Coronary artery (tissue), 2 donors: ENCODE measurements at regions not wholly inside any gene's neighbourhood (a gene's known extent, or its start where the extent isn't known, plus 50 kb on each side); places are given as distances from the start of the nearest gene placed in this dataset.

Experiments used
- DNase-seq: peaks from one replicate; pipeline ENCODE4 v3.0.0-alpha.2; 2017; ENCODE audit warnings: low spot score
- H3K27ac ChIP-seq, 2 donors: fragments of 200-600 bp; sonication (generic); one replicate each; pipeline ENCODE4 v1.5.1; 2016 to 2019
- H3K4me3 ChIP-seq: fragments of 200-600 bp; sonication (generic); 2 replicates; pipeline ENCODE4 v1.5.1; 2016; ENCODE audit warnings: mild to moderate bottlenecking, moderate library complexity
- CTCF ChIP-seq: fragments of 200-600 bp; sonication (generic); IDR thresholded peaks from one replicate; pipeline ENCODE4 v1.5.1; 2019; ENCODE audit warnings: antibody characterized with exemption

DNA sequence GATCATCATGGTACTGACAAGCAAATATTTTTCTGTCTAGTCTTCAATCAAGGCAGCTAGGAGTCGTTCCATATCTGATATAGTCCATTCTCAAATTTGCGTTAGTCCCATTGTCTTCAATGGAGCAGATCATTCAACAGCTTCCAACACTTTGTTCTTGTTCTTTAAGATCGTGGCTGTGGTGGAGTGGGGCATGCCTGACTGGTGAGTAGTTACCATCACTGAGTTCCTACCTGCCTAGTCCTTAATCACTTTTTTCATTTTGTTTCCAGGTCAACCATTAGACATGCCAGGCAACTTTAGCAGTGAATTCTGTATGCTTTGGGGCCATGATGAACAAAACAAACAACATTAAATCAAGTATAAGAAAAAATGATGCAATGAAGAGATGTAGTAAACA is 693.1 kb upstream of the KIRREL3 start:
- no peak for DNase-seq
- no peak for TF ChIP-seq CTCF
- Histone ChIP-seq H3K4me3 (no peak overlapping the region), H3K27ac (no peak overlapping the region)

DNA sequence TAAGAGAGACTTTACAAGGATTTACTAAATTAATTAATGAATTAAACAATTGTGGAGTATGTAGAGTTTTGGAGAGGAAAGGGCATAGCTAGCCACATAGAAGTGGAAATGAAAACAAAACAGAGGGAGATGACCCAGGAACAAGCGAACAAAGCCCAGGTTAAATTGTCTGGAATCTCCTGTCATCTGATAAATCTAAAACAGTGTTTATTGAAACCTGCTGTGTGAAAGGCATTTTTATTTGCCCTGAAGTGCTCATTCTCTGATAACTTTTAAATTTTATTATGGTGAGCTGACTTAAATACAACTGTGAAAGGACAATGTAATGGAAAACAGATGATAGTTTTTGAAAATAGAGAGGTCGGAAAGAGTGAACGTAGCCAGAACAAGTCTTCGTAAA is 682.8 kb upstream of the KIRREL3 start:
- no peak for DNase-seq
- Histone ChIP-seq H3K4me3 (no peak overlapping the region), H3K27ac (no peak overlapping the region)
- no peak for TF ChIP-seq CTCF

DNA sequence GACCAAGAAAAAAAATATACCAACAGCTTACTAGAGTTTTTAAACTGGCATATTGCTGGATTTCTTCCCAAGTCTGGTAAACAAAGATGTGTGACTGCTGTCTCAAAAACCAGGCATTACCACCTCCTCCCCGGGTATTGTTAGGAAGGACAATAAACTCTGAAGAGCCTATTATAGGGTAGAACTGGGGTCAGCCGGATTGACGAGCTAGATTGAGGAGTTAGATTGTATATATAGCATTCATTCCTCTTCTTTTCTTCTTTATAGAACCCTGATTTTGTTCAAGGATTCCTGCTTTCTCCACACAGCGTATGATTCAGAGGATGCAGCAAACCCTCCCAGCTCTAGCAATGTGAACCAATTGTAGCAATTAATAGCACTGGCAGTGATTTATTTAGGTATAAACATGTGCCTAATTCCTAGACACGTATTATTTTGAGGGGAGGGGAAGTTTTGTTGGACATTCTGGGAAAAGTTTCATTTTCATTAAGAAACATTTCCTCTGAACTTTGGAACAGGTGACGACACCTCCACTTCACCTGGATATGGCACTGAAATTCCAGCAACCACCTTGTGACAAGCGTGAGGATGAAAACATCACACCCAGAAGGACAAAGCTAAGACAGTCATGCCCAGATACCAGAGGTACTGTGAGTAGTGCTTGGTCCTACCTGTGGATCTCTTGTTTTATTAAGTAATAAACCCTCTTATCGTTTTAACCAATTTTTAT is 679.4 kb upstream of the KIRREL3 start:
- Histone ChIP-seq H3K27ac (no peak overlapping the region), H3K4me3 (no peak overlapping the region)
- DNase-seq: no peak
- TF ChIP-seq CTCF: no peak

DNA sequence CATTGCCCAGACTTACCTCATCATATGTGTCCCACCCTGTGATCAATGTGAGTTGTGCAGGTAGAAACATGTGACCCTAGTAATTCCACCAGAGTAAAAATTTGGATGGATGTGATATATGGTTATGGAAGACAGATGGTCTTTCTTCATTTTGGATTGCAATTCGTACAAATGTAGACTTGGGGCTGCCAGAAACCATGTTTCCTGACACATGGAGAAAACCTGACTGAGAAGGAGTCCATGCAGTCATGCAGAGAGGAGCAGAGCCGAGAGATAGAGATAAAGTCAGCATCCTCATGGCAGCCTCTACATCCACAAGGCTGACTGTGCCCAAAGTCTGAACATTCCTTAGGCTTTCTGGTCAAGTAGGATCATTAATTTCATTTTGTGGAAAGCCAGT is 678.1 kb upstream of the KIRREL3 start:
- Histone ChIP-seq H3K27ac (no peak overlapping the region), H3K4me3 (no peak overlapping the region)
- DNase-seq: no peak
- no peak for TF ChIP-seq CTCF

GRCh38 chr11:127677660-127678425 is 677.3 kb upstream of the KIRREL3 start:
- Histone ChIP-seq H3K4me3 (no peak overlapping the region), H3K27ac (no peak overlapping the region)
- no peak for DNase-seq
- TF ChIP-seq CTCF: no peak

DNA sequence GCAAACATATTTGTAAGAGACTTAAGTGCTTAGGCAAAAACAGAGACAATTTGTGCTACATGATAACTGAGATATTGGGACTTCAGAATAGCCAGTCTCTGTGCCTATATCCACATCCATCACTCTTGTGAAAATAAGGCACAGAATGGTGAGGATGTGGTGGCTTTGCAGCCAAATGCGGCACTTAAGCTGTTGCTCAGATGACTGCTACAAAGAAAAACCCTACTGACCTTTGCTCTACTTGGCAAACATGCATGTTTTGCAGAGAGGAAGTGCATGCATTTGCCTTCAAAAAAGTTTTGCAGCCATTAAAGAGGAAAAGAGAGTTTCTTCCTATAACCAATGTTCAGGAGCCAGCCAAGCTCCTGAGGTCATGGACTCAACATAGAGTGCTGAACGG is 675.0 kb upstream of the KIRREL3 start:
- H3K4me3 ChIP-seq: no peak overlapping the region
- DNase-seq: no peak
- no peak overlapping the region for H3K27ac ChIP-seq
- TF ChIP-seq CTCF: no peak

GRCh38 chr11:127674754-127675153 is 674.2 kb upstream of the KIRREL3 start:
- DNase-seq: no peak
- TF ChIP-seq CTCF: no peak

More at GRCh38 chr11:127674754-127675153, 674.2 kb upstream of the KIRREL3 start:
- Histone ChIP-seq H3K4me3 (no peak overlapping the region), H3K27ac (no peak overlapping the region)
